ENCODE measurements at regions not wholly inside any gene's neighbourhood (a gene's known extent, or its start where the extent isn't known, plus 50 kb on each side); places are given as distances from the start of the nearest gene placed in this dataset.
A peak's percentile ranks its signal among the peaks of the same experiment; 100 is the strongest.
"Not testable (repeated sequence)": the region's sequence is repeated elsewhere in the genome, so short reads cannot be mapped to it uniquely, and the experiment has no call there.

- H3K27ac ChIP-seq; DNase-seq (ENCODE audit: low read depth, low spot score); H3K4me3 ChIP-seq; H3K9ac ChIP-seq (ENCODE audit: insufficient read length); H3K9me3 ChIP-seq (ENCODE audit: low read depth, low read length); H3K36me3 ChIP-seq (ENCODE audit: insufficient read depth, low read length): not testable (repeated sequence)
These were observed 1547.2 kb downstream of the RPIA start for GRCh38 chr2:90238505-90239230.

GRCh38 chr2:90239769-90240168 lies 1548.3 kb downstream of the RPIA start:
- H3K9me3 ChIP-seq (ENCODE audit: low read depth, low read length); H3K36me3 ChIP-seq (ENCODE audit: insufficient read depth, low read length); DNase-seq (ENCODE audit: low read depth, low spot score); H3K4me3 ChIP-seq; H3K27ac ChIP-seq; H3K9ac ChIP-seq (ENCODE audit: insufficient read length): not testable (repeated sequence)

- H3K9ac ChIP-seq (ENCODE audit: insufficient read length); DNase-seq (ENCODE audit: low read depth, low spot score); H3K27ac ChIP-seq; H3K36me3 ChIP-seq (ENCODE audit: insufficient read depth, low read length); H3K9me3 ChIP-seq (ENCODE audit: low read depth, low read length): not testable (repeated sequence)
- peak overlapping the region; percentile 51 for H3K4me3 ChIP-seq
These were observed 1553.7 kb downstream of the RPIA start for GRCh38 chr2:90244902-90245765.

GRCh38 chr2:90248400-90248799 lies 1556.9 kb downstream of the RPIA start:
- H3K9me3 ChIP-seq (ENCODE audit: low read depth, low read length): not testable (repeated sequence)

GRCh38 chr2:90250350-90250749 lies 1558.9 kb downstream of the RPIA start:
- not testable (repeated sequence) for H3K9ac ChIP-seq (ENCODE audit: insufficient read length); DNase-seq (ENCODE audit: low read depth, low spot score); H3K4me3 ChIP-seq; H3K9me3 ChIP-seq (ENCODE audit: low read depth, low read length); H3K27ac ChIP-seq; H3K36me3 ChIP-seq (ENCODE audit: insufficient read depth, low read length)

More at GRCh38 chr2:90248400-90248799, 1556.9 kb downstream of the RPIA start:
- not testable (repeated sequence) for H3K4me3 ChIP-seq; DNase-seq (ENCODE audit: low read depth, low spot score); H3K27ac ChIP-seq; H3K36me3 ChIP-seq (ENCODE audit: insufficient read depth, low read length); H3K9ac ChIP-seq (ENCODE audit: insufficient read length)

GRCh38 chr2:90251576-90251975 lies 1560.1 kb downstream of the RPIA start:
- DNase-seq (ENCODE audit: low read depth, low spot score); H3K9ac ChIP-seq (ENCODE audit: insufficient read length); H3K27ac ChIP-seq; H3K9me3 ChIP-seq (ENCODE audit: low read depth, low read length); H3K4me3 ChIP-seq; H3K36me3 ChIP-seq (ENCODE audit: insufficient read depth, low read length): not testable (repeated sequence)

GRCh38 chr2:90253306-90253705 lies 1561.8 kb downstream of the RPIA start:
- not testable (repeated sequence) for H3K36me3 ChIP-seq (ENCODE audit: insufficient read depth, low read length); DNase-seq (ENCODE audit: low read depth, low spot score); H3K4me3 ChIP-seq; H3K27ac ChIP-seq; H3K9ac ChIP-seq (ENCODE audit: insufficient read length); H3K9me3 ChIP-seq (ENCODE audit: low read depth, low read length)

- not testable (repeated sequence) for H3K27ac ChIP-seq; H3K9me3 ChIP-seq (ENCODE audit: low read depth, low read length); H3K4me3 ChIP-seq; H3K36me3 ChIP-seq (ENCODE audit: insufficient read depth, low read length); DNase-seq (ENCODE audit: low read depth, low spot score); H3K9ac ChIP-seq (ENCODE audit: insufficient read length)
These were observed 1575.4 kb downstream of the RPIA start for GRCh38 chr2:90266888-90267287.

- DNase-seq (ENCODE audit: low read depth, low spot score); H3K9me3 ChIP-seq (ENCODE audit: low read depth, low read length); H3K4me3 ChIP-seq; H3K36me3 ChIP-seq (ENCODE audit: insufficient read depth, low read length); H3K27ac ChIP-seq; H3K9ac ChIP-seq (ENCODE audit: insufficient read length): not testable (repeated sequence)
These were observed 1596.3 kb downstream of the RPIA start for GRCh38 chr2:90287751-90288150.

- not testable (repeated sequence) for H3K9ac ChIP-seq (ENCODE audit: insufficient read length); H3K27ac ChIP-seq; H3K36me3 ChIP-seq (ENCODE audit: insufficient read depth, low read length); DNase-seq (ENCODE audit: low read depth, low spot score); H3K4me3 ChIP-seq; H3K9me3 ChIP-seq (ENCODE audit: low read depth, low read length)
These were observed 1596.9 kb downstream of the RPIA start for GRCh38 chr2:90288396-90288795.

- DNase-seq (ENCODE audit: low read depth, low spot score); H3K36me3 ChIP-seq (ENCODE audit: insufficient read depth, low read length); H3K9ac ChIP-seq (ENCODE audit: insufficient read length); H3K4me3 ChIP-seq; H3K9me3 ChIP-seq (ENCODE audit: low read depth, low read length); H3K27ac ChIP-seq: not testable (repeated sequence)
These were observed 1598.0 kb downstream of the RPIA start for GRCh38 chr2:90289291-90289980.

GRCh38 chr2:90290701-90291100 lies 1599.2 kb downstream of the RPIA start:
- not testable (repeated sequence) for H3K9ac ChIP-seq (ENCODE audit: insufficient read length); DNase-seq (ENCODE audit: low read depth, low spot score); H3K9me3 ChIP-seq (ENCODE audit: low read depth, low read length); H3K36me3 ChIP-seq (ENCODE audit: insufficient read depth, low read length); H3K4me3 ChIP-seq; H3K27ac ChIP-seq

- not testable (repeated sequence) for H3K9ac ChIP-seq (ENCODE audit: insufficient read length); H3K4me3 ChIP-seq; H3K27ac ChIP-seq; DNase-seq (ENCODE audit: low read depth, low spot score); H3K9me3 ChIP-seq (ENCODE audit: low read depth, low read length); H3K36me3 ChIP-seq (ENCODE audit: insufficient read depth, low read length)
These were observed 1599.9 kb downstream of the RPIA start for GRCh38 chr2:90291168-90291883.

- H3K9ac ChIP-seq (ENCODE audit: insufficient read length); H3K9me3 ChIP-seq (ENCODE audit: low read depth, low read length); H3K27ac ChIP-seq; H3K4me3 ChIP-seq; DNase-seq (ENCODE audit: low read depth, low spot score); H3K36me3 ChIP-seq (ENCODE audit: insufficient read depth, low read length): not testable (repeated sequence)
These were observed 1600.5 kb downstream of the RPIA start for GRCh38 chr2:90291934-90292333.

Measured in SK-N-MC (cell line).